NCI-H1436 (cell line): ENCODE measurements at regions not wholly inside any gene's neighbourhood (a gene's known extent, or its start where the extent isn't known, plus 50 kb on each side); places are given as distances from the start of the nearest gene placed in this dataset.
A peak's percentile ranks its signal among the peaks of the same experiment; 100 is the strongest.

ENCODE experiments used
- DNase-seq: peaks from one replicate; lab custom pipeline; 2025; lab: John Stamatoyannopoulos, UW

DNA sequence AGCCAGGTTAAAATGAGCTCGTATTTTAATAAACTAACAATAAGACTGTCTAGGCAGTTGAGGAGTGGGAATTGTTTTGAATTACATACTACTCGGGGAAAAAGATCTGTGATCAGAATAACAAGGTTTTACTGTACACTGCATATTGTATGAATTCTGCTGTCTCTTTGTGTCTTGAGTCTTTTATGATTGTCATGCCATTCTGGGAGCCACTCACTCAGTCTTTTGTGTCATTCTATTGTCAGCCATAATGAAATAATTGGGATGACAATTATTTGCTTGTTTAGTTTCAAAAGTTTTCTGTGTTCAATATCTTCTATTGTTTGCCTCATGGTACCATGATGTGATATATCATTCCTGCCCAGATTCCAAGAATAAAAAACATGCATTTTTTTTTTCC, 339.6 kb upstream of the TBL1XR1 start:
- DNase-seq, result peak; percentile 15

DNA sequence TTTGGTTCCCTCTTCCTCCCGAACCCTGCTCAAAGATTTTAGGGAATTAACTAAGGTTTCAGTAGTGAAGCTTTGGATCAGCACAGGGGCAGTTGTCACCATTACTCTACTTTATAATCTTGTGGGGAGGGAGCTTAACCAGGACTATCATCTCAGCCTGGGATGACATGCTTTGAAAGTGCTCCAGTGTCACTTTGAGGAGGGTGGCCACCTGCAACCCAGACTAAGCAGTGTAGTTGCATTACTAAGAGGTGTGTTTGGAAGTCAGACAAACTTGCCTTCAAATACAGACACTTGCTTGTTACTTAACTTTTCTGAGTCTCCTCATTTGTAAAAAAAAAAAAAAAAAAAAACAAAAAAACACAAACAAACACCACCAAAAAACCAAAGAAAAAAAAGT, 340.3 kb upstream of the TBL1XR1 start:
- DNase-seq, result no peak

DNA sequence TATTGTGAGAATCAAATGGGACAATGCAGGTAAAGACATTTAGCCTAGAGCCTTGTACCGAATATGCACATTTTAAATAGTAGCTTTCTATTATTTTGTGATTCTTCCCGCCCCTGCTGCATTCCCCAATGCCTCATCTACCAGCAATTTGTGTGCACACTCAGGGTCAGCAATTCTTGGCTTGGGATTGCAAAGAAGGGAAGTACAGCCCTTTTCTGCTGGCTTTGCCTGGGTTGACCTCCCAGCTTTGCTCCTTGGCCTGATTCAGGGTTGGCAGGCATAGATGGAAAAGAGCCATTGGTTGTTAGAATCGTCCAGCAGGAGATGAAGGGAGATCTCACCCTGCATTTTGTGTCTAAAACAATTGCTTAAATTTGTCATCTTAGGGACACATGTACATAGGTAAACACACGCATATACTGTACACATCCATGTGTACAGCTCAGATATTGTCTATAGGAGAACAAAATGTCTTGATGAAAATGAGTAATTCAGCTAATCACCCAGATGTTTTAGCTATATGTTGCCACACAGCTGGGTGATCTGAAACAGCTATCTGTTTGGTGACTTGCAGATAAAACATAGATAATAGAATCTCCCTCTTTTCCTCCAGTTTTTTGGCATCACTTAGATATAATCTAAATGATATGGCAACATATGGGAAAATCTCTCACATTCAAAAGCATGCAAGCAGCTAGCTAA, 340.9 kb upstream of the TBL1XR1 start:
- DNase-seq, result no peak

DNA sequence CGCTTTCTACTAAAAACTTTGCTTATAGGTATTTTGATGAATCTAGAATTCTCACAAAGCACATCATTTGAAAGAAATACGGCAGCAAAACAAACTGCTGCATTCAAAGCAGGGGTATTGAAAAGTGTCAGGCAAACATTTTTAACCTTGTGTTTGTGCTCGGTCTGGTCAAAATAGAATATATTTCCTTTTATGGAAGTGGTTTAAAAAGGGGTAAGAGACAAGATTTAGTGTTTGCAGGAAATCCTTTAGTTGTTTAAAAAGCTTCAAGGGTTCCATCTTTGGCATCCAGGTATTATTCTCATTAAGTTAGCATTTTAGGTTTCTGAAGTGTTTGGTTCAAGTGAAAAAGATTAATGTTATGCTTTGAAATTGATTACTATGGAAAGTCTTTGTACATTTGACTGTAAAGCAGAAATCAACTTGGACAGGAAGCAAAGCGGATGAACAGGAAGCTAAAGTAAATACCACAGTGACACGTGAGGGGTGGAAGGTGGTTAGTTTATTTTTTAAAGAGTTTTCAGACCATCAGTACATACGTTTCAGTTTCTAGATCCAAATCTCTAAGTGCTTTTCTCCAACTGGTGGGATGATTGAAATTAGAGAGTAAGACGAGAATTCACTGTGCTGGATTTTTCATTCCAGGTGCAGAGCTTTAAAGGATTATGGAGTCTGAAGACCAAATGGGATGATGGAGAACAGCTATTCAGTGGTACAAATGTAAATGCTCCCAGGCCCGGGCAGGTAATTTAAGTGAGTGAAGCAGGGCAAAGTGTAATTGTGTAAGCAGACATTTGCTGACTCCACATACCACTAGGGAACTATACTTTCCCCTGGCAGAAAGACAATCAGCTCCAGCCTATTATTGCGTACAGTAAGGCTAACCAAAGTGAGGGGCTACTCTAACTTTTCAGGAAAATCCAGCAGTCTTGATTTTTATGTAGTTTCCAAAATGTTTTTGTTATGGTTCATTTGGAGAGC, 341.8 kb upstream of the TBL1XR1 start:
- DNase-seq, result no peak

DNA sequence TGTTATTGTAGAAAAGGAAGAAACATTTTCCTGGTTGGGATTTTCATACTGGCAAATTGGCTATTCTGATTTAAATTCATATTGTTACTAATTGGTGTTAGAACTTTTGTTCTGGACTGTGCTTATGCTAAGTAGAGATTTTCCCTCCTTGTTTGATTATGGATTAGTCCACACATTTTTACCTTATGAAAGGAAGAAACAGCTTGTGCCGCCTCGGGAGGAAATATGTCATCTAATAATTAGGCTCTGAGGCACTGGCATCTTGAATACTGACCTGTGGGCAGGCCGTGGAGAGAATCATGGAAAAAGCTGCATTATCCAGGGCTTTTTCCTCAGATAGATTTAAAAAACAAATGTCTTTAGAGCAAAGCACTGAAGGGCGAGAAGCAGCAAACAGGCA, 344.3 kb upstream of the TBL1XR1 start:
- DNase-seq, result no peak

DNA sequence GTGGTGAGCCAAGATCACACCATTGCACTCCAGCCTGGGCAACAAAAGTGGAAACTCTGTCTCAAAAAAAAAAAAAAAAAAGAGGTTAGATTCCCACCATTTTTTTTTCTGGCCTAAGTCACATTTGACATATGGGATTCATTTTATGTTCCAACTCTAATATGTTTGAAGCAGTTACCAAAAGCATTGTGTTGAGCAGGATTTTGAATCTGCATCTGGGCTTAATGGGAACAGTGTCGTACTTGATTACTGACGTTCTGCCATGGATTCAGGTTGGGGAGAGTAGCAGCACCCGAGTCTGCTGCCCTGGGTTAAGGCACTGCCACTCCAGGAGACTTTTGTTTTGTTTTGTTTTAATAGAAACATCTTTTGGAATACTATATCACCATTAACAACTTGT, 348.7 kb upstream of the TBL1XR1 start:
- DNase-seq, result no peak

DNA sequence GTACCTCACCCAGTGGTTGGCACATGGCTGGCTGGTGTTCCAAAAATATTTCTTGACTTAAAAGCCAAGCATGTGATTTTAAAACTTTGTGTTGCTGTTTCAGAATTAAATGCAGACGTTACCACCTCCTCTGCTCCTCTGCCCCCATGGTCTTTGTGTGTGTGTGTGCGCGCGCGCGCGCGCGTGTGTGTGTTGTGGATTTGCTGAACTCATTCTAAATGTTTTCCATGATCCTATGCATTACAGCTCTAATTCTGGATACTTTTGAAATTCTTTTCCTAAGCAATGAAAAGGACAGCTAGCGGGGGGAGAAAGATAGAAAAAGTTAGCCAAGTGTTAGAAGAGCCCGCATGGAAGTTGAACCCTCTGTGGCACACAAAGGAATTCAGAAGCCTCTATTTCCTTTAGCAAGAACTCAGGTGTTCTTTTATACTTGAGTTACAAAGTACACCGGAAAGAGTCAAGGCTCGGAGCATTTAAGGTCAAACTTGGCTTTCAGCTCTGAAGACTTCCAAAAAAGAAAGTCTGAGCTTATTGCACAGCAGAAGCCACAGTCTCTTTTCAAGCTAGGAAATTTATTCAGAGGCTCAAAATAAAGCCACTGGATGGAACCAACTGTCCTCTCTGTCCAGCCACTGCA, 350.5 kb upstream of the TBL1XR1 start:
- no peak for DNase-seq

DNA sequence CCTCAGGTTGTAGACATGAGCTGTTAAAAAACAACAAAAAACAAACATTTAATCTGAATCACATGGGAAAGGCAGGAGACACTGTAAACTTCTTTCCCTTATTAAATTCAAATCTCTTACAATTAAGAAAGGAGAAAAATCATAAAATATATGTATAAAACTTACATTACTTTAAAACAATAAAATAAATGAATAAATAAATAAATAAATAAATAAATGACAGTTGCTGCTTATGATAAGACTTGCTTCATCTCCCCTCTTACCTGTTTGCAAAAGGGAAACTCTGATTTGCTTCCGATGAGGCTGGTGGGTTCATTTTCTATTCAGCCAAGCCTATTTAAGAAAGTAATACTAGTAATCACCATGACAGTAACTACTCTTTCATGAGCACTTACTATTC, 353.4 kb upstream of the TBL1XR1 start:
- no peak for DNase-seq

DNA sequence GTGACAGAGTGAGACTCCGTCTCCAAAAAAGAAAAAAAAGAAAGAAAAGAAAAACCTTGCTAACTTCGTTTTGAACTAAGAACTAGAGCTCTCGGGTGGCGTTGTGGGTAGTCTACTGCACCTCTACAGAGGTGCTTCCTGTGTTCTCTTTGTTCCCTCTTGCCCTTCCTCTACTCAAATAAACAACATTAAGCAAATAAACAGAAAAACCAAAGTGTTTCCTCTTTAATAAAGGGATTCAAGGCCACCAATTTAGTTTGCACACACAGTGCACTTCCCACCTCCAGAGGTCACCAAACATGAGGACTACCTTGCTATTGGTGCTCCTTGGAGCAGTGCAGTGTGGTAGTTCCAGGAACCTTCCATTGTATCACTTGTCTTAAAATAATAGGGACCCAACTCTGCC, 354.2 kb upstream of the TBL1XR1 start:
- no peak for DNase-seq

DNA sequence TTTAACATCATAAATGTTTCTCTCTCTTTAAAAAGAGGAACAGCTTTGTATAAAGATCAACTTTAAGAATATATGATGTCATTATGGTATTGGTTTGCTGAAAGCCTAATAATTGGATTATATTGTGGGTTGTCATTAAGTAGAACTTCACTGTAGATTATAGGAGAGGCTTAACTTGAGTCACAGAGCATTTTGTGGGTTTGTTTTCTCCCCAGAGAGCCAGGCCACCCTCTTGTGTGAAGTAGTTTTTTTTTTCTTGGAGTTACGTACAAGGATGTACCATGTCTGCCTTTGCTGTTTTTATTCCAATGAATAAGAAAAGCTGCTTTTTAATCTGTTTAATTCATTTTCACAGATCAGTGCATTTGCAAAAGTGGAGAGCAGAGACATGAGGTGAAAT, 354.8 kb upstream of the TBL1XR1 start:
- no peak for DNase-seq

DNA sequence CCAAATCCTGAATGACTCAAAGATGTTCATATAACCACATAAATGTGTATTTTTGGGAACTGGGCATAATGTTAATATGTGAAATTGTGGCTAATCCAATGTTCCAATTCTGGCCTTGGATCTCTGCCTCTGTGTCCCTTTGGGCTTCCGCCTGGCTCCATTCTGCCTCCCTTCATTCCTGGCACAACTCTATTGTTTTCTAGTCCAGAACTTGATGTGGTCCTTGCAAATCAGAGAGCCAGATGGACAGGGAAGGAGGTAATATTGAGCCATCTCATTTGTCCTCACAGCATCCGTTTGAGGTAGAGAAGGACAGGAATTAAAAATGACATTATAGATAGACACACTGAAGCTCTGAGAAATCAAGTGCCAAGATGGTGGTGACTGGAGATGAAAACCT, 355.7 kb upstream of the TBL1XR1 start:
- DNase-seq, result no peak

DNA sequence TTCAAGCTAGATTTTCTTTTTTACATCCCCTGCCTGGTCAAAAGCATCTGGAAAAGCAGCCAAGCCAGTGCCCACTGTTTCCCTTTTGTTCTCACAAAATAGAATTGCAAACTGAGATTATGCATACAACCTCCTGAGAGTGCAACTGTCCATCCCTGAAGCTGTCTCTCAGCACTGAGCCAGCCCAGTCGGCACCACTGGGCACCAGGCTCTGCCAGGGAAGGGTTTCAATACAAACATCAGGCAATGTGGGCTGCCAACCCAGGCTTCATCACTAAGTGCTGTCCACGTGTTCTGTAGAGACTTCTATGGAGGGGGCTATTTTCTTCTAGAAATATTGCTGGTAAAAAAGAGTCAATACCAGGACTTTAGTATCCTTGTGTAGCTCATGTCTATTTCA, 356.3 kb upstream of the TBL1XR1 start:
- DNase-seq, result no peak

DNA sequence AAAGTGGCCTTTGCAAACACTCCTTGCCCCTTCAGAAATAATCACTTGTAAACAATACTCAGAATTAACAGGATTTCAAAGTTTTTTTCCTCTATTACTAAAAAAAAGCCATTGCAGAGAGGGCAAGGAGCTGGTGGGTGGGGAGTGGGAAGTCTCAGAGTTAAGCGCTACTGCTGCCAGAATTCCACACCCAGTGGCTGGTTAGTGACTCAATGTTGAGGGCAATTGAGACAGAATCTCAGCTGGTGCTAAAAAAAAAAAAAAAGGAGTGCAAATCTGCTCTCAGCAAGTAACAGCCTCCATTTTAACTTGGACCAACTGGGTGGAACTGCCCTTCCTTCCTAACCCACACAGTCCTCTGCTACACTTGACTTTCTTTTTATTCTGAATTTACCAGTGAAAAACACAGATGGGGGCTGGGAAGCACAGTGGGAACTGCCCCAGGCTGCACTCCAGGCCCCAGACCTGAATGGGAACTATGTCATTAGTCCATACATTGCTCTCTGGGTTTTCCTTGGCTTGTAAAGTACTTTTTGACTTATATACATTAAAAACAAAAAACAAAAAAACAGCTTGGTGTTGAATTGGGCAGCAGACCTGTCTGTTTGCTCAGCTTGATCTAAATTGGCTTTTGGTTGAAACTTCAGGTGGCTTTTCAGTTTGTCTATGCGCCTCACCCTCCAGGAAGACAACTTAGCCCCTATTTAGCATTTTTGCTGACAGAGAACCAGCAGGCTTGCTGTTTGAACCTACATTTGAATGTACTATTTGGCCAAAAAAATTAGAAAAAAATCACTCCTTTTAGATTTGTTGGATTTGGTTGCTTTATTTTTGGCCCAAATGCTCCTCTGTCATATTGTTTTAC, 357.8 kb upstream of the TBL1XR1 start:
- DNase-seq, result no peak

DNA sequence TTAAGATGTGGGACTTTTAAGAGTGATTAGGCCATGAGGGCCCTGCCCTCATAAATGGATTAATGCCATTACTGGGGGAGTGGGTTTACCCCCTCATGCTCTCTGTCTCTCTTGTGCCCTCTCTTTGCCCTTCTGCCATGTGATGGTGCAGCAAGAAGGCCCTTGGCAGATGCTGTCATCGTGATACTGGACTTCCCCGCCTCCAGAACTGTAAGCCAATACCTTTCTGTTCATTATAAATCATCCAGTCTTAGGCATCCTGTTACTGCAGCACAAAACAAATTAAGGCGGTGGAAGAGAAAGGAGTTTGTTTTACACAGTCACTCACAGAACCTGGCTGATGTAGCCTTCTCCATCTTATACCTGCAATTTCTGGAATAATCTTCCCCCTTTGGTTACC, 360.3 kb upstream of the TBL1XR1 start:
- no peak for DNase-seq

DNA sequence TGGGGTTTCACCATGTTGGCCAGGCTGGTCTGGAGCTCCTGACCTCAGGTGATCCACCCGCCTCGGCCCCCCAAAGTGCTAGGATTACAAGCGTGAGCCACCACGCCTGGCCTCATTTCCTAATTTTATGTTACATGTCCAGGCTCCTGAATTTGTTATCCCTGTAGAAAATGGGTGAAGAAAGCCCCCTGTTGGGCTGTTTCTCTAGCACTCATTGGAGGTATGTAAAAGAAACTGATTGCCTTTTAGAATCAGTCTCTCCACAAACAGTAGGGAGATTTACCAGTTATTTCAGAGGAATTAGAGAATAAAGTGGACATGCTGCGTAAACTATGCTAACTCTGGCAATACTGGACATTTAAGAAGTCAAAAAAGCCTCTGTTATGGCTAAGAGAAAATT, 364.1 kb upstream of the TBL1XR1 start:
- no peak for DNase-seq

DNA sequence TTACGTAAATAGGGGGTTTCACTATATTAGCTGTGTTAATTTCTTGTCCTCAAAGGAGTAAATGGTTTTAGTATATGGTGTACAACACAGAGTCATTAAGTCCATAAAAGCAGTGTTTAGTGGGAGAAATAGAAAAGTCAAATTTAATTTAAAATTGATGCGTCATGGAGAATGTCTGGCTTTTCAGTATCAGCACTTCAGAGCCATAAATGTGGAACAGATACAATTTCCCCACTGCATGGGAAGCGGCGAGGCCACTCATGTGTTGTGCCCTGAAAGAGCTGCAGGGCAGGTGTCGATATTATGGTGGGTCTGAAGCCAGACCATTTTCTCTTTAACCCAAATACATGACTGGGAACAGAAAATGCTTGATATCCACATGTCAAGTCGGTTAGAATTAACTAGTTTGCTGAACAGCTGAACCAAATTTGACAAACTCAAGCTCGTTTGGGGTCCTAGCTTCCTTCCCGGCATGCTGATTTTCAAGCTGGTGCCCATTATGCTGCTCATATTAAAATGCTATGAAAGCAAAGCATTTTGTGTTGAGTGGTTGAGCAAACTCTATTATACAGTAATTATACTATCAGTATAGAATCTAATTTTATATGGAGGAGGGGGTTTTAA, 364.6 kb upstream of the TBL1XR1 start:
- DNase-seq, result peak; percentile 69

DNA sequence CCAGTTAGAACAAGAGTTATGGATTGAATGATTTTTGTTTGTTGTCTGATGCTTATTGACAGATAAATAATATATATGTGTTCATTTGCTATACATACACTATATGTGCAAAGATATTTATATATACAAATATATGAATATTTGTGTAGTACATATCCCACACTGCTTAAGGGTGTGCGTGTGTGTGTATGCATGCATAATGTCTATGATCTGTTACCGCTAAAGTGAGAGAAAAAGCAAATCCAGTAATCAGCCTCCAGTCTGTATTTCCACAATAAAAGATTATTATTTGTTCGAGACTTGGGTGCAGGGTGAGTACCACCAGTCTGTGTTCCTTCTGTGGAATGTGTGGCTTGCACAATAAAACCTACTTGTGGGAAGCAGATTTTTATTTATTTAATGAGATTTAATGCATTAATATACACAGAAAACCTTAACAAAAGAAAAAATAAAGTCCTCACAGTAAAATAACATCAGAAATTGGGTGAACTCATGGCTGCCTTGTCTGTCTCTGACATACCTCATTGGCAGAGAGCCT, 366.0 kb upstream of the TBL1XR1 start:
- DNase-seq, result no peak

DNA sequence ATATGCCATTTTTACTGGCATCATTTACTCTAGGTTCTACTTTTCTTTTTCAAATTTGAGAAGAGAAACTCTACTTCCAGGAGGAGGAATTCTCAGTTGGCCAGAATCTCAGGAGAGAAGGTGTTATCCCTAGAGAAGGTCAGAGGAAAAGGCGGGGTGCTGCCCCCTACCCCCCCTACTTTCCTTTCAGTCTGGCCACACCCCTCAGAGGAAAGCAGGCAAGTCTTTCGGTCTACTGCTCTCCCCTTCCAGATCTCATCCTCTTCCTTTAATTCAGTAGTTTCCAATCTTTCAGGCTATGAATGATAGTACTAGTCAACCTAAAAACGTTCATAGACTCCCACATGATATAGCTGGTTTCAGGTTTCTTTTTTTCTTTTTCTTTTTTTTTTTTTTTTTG, 366.5 kb upstream of the TBL1XR1 start:
- DNase-seq, result no peak

DNA sequence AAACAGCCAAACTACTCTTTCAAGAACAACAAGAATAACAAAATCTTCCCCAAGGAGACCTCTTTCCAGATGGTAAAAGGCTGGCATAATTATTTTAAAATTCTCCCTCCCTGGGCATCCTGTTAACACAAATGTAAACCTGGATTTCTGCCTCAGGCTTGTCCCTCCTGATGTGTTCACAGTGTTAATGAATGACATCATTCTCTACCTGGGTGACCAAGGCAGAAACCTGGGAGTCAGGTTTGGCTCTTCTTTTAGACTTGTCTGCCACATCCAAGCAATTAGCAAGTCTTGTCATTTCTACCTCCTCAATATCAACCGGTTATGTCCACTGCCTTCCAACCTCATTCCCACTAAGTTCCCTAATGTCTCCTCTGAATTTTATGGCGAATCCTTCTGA, 368.7 kb upstream of the TBL1XR1 start:
- no peak for DNase-seq

DNA sequence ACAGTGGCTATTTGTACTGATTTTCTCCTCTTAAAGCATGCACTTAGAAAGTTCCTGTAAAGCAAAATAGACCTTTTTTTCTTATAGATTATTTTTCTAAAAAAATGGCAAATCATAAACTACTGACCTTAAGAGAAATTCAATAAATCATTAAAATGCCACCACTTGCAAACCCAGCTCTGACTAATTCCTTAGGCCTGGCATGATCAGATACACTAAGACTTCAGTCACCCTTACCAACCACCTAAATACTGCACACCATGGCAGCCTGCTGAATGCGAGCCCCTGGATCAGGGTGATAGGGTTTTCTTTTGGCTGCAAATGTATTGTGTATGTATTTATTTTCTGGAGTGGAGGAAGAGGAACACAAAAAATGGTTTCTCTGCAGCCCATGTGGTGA, 370.6 kb upstream of the TBL1XR1 start:
- no peak for DNase-seq

DNA sequence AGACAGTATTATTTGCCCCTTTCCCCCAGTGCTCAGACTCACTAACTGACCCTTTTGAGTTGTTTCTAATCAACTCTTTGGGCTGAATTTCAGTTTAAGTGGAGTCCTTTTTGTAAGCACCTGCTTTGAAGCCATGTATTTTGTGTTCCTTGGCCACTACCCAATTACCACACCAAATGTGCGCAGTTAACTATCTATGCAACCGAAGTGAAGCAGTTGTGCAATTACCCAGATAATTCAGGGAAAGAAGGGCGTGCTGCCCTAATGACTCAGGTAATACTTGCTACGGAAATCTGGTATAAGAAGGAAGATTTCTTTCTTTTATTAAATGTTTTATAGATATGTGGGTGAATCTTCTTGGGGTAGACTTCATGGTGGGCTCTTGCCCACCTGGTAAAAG, 371.9 kb upstream of the TBL1XR1 start:
- DNase-seq, result no peak
